Body of pancreas (tissue), 4 donors: ENCODE measurements at regions not wholly inside any gene's neighbourhood (a gene's known extent, or its start where the extent isn't known, plus 50 kb on each side); places are given as distances from the start of the nearest gene placed in this dataset.

Experiments used
- ATAC-seq: fragments of 150-250 bp; one replicate; pipeline ENCODE4 v1.9.1; 2016
- DNase-seq, 4 donors: peaks; one replicate each; pipeline ENCODE4 v3.0.0-alpha.2; 2019
- H3K27ac ChIP-seq, 4 donors: fragments of 200-600 bp; sonication (generic); 1 replicate in 3 of 4; 2 replicates in 1 of 4; pipeline versions ENCODE4 v1.5.1 to v1.6.1; 2016 to 2019; ENCODE audit warnings: mild to moderate bottlenecking in 1 of 4, mixed read lengths in 1 of 4, moderate library complexity in 1 of 4
- H3K27me3 ChIP-seq, 2 donors: fragments of 200-600 bp; sonication (generic); one replicate each; pipeline ENCODE4 v1.6.0; 2016; ENCODE audit warnings: mild to moderate bottlenecking in 1 of 2
- H3K36me3 ChIP-seq, 2 donors: fragments of 200-600 bp; sonication (generic); replicated peaks in 1 of 2; 2 replicates each; pipeline ENCODE4 v1.5.1; 2016; ENCODE audit warnings: low read depth in 2 of 2; ENCODE audit not compliant: insufficient read depth in 1 of 2
- H3K4me1 ChIP-seq: fragments of 200-600 bp; sonication (generic); one replicate; pipeline ENCODE4 v1.6.0; 2016
- H3K4me3 ChIP-seq, 2 donors: fragments of 200-600 bp; sonication (generic); 1 replicate in 1 of 2; 2 replicates in 1 of 2; pipeline ENCODE4 v1.5.1; 2016 to 2019
- H3K9me3 ChIP-seq, 3 donors: fragments of 200-600 bp; sonication (generic); 1 replicate in 2 of 3; 2 replicates in 1 of 3; pipeline ENCODE4 v1.5.1; 2016
- POLR2A ChIP-seq, 3 donors: fragments of 450-650 bp; IDR thresholded peaks; one replicate each; pipeline ENCODE4 v1.6.1; 2016; ENCODE audit warnings: antibody characterized with exemption in 3 of 3, mild to moderate bottlenecking in 2 of 3
- WGBS, 2 donors: methylation state at CpG; one replicate each; pipeline ENCODE4 v1.1.5; 2017; 5-methylcytosine and 5-hydroxymethylcytosine counted together
- intact Hi-C: fragments of 100-400 bp; cut with DNase I; formaldehyde crosslinking; loops from one replicate; pipeline ENCODE4 v1.15.1; 2023
- TF ChIP-seq, protein P1 (sequence below), 7 experiments: fragments of 450-650 bp in 4 of 7; fragments of 200-600 bp in 3 of 7; sonication (generic) in 3 of 7; IDR thresholded peaks; one replicate each; pipeline ENCODE4 v1.5.1; 2016 to 2019; ENCODE audit warnings: antibody characterized with exemption in 7 of 7

- H3K27ac ChIP-seq, result no peak overlapping the region
- H3K4me1 ChIP-seq, result no peaks in the 10 kb centered on the region
- ATAC-seq (no peak), DNase-seq (no peak)
- H3K36me3 ChIP-seq, result no peaks in the 10 kb centered on the region
- no peak overlapping the region for H3K4me3 ChIP-seq
- no peaks in the 10 kb centered on the region for H3K9me3 ChIP-seq
- H3K27me3 ChIP-seq, result no peaks in the 10 kb centered on the region
- 63 to 65% methylated on average over 3 of the region's 3 CpGs for WGBS, 2 donors
- intact Hi-C loops, result no loop called here
- TF ChIP-seq, protein P1, sequence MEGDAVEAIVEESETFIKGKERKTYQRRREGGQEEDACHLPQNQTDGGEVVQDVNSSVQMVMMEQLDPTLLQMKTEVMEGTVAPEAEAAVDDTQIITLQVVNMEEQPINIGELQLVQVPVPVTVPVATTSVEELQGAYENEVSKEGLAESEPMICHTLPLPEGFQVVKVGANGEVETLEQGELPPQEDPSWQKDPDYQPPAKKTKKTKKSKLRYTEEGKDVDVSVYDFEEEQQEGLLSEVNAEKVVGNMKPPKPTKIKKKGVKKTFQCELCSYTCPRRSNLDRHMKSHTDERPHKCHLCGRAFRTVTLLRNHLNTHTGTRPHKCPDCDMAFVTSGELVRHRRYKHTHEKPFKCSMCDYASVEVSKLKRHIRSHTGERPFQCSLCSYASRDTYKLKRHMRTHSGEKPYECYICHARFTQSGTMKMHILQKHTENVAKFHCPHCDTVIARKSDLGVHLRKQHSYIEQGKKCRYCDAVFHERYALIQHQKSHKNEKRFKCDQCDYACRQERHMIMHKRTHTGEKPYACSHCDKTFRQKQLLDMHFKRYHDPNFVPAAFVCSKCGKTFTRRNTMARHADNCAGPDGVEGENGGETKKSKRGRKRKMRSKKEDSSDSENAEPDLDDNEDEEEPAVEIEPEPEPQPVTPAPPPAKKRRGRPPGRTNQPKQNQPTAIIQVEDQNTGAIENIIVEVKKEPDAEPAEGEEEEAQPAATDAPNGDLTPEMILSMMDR (IDR thresholded peaks at IDR 0.05), result no peak
- TF ChIP-seq POLR2A (IDR thresholded peaks at IDR 0.05), result no peak
Observed at GRCh38 chr7:69204943-69205342, 393.3 kb upstream of the AUTS2 start.

DNA sequence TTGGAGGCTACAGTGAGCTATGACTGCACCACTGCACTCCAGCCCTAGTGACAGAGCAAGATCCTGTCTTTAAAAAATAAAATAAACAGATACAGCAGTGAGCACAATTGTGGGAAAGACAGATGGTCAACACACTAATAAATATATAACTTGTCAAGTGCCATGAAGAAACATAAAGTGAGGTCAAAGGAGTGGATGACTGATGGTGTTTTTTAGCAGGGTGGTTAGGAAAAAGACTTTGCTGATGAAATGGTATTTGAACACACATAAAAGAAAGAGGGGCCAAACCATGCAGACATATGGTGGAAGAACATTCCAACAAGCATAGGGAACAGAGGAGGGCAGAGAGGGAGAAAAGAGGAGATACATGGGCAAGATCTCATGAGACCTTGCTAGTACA lies 392.7 kb upstream of the AUTS2 start:
- TF ChIP-seq POLR2A (IDR thresholded peaks at IDR 0.05), result no peak
- TF ChIP-seq, protein P1 (IDR thresholded peaks at IDR 0.05), result no peak
- Histone ChIP-seq H3K27me3 (no peaks in the 10 kb centered on the region), H3K36me3 (no peaks in the 10 kb centered on the region), H3K4me1 (no peaks in the 10 kb centered on the region), H3K27ac (no peak overlapping the region), H3K4me3 (no peak overlapping the region), H3K9me3 (no peaks in the 10 kb centered on the region)
- no peak for ATAC-seq
- intact Hi-C loops, result no loop called here
- DNase-seq, result no peak

- WGBS, 2 donors, result 65 to 69% methylated on average over 6 of the region's 6 CpGs
- intact Hi-C loops, result no loop called here
- Histone ChIP-seq H3K9me3 (no peaks in the 10 kb centered on the region), H3K27ac (no peak overlapping the region), H3K4me3 (no peak overlapping the region), H3K4me1 (no peaks in the 10 kb centered on the region), H3K27me3 (no peaks in the 10 kb centered on the region), H3K36me3 (no peaks in the 10 kb centered on the region)
- ATAC-seq, result no peak
- no peak for DNase-seq
- TF ChIP-seq, protein P1 (IDR thresholded peaks at IDR 0.05), result no peak
- no peak for TF ChIP-seq POLR2A (IDR thresholded peaks at IDR 0.05)
Observed at GRCh38 chr7:69208276-69208675, 390.0 kb upstream of the AUTS2 start.

- intact Hi-C loops, result no loop called here
- H3K36me3 ChIP-seq, result no peaks in the 10 kb centered on the region
- H3K27me3 ChIP-seq, result no peaks in the 10 kb centered on the region
- 80 to 83% methylated on average over 5 to 6 of the region's 6 CpGs for WGBS, 2 donors
- DNase-seq, result no peak
- no peak overlapping the region for H3K27ac ChIP-seq
- no peaks in the 10 kb centered on the region for H3K9me3 ChIP-seq
- no peaks in the 10 kb centered on the region for H3K4me1 ChIP-seq
- no peak for ATAC-seq
- no peak overlapping the region for H3K4me3 ChIP-seq
- TF ChIP-seq, protein P1 (IDR thresholded peaks at IDR 0.05), result no peak
- no peak for TF ChIP-seq POLR2A (IDR thresholded peaks at IDR 0.05)
Observed at GRCh38 chr7:69208848-69209247, 389.4 kb upstream of the AUTS2 start.

- TF ChIP-seq POLR2A (IDR thresholded peaks at IDR 0.05), result no peak
- TF ChIP-seq, protein P1 (IDR thresholded peaks at IDR 0.05), result no peak
- DNase-seq (no peak), ATAC-seq (no peak)
- 54 to 72% methylated on average over 10 of the region's 10 CpGs for WGBS, 2 donors
- Histone ChIP-seq H3K4me3 (no peak overlapping the region), H3K4me1 (no peaks in the 10 kb centered on the region), H3K36me3 (no peaks in the 10 kb centered on the region), H3K27ac (no peak overlapping the region), H3K27me3 (no peaks in the 10 kb centered on the region), H3K9me3 (no peaks in the 10 kb centered on the region)
- intact Hi-C loops, result no loop called here
Observed at GRCh38 chr7:69211336-69211735, 386.9 kb upstream of the AUTS2 start.
